LNCAP (cell line): ENCODE measurements at regions not wholly inside any gene's neighbourhood (a gene's known extent, or its start where the extent isn't known, plus 50 kb on each side); places are given as distances from the start of the nearest gene placed in this dataset.

Experiments used
- TF ChIP-seq, protein P1 (sequence below): fragments of 450-650 bp; IDR thresholded peaks from 2 replicates; pipeline ENCODE4 v1.5.1; 2017; ENCODE audit warnings: mild to moderate bottlenecking

DNA sequence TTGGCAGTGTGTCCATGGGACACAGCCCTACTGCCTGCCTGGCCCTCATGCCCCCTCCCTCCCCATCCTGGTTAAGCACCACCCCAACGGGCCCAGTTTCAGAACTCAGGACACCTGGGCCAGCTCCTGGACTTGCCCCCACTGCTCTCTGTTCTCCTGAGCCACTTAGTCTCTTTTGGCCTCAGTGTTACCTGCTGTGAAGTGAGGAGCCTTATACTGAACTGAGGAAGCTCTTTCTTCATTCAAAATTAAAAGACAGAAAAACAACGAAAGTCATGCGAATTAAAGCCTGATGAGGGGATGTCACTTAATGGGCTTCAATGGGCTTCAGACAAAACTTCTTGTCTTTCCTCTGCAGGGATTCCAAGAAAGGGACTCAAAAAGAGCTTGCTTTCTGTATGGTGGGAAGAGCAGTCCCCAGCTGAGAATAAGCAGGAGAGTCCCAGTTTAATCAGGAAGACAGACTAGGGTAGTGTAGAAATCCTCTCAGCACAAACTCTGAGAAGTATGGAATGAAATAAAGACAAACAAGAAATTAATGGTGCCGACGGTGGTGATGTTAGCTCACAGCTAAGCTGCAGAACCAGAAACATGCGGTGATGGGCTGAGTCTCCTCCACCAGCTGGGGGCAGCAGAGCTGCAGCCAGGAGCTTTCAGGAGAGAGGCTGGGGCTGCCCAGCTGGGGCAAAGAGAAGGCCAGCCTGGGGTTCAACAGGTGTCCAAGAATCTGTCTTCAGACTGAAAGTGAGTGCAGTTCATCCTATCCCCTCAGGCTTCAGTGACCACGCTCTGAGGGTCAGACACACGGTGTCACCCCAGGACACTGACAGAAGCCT lies 101.0 kb downstream of the GGTLC2 start:
- TF ChIP-seq, protein P1, sequence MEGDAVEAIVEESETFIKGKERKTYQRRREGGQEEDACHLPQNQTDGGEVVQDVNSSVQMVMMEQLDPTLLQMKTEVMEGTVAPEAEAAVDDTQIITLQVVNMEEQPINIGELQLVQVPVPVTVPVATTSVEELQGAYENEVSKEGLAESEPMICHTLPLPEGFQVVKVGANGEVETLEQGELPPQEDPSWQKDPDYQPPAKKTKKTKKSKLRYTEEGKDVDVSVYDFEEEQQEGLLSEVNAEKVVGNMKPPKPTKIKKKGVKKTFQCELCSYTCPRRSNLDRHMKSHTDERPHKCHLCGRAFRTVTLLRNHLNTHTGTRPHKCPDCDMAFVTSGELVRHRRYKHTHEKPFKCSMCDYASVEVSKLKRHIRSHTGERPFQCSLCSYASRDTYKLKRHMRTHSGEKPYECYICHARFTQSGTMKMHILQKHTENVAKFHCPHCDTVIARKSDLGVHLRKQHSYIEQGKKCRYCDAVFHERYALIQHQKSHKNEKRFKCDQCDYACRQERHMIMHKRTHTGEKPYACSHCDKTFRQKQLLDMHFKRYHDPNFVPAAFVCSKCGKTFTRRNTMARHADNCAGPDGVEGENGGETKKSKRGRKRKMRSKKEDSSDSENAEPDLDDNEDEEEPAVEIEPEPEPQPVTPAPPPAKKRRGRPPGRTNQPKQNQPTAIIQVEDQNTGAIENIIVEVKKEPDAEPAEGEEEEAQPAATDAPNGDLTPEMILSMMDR = peak; percentile 91

GRCh38 chr22:22746061-22746962 lies 101.9 kb downstream of the GGTLC2 start:
- TF ChIP-seq, protein P1 = no peak

GRCh38 chr22:22746963-22747933 lies 102.8 kb downstream of the GGTLC2 start:
- TF ChIP-seq, protein P1 = no peak

- TF ChIP-seq, protein P1 = peak; percentile 66
Observed at GRCh38 chr22:22748297-22748743, 103.9 kb downstream of the GGTLC2 start.

DNA sequence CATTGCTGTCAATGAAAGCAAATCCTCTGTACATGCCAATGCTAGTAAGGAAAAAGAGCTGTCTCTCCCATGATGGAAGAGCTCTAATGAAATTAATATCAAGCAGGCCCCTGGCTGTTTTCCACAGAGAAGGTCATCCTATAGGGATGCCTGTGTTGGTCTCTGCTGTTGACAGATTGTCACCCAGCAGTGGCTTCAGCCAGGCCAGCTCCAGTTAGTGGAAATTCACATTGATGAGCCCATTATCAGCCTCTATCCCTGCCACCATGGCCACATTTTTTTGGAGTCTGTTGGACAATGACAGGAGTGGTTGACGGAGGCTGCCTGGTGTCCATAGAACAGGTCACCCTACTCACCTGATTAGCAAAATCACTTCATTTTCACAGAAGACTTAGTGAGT lies 104.3 kb downstream of the GGTLC2 start:
- TF ChIP-seq, protein P1 = no peak

DNA sequence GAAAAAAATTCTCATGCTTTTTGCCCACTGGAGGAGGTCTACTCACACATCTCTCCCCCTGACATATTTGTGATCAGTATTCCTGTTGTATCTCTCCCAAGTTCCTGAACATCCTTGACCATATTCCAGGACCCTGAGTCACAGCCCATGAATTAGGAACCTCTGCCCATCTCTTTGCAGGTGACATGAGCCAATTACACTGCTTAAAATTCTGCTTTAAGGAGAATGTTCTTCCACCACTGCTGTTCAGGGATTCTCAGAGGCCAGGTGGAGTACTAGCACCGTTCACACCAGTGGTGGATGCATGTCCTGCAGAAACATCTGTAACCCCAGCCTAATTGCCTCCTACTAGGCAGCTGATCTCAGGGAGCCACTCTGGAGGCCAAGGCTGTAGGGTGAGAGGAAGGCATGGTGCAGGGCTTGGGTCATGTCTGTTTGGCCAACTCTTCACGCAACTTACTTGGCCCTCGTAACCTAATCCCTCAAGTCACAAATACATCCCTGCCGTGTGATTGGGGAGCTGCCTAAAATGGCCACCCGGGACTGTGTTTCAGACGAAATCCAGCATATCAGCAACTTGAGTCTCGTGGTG lies 104.8 kb downstream of the GGTLC2 start:
- TF ChIP-seq, protein P1 = no peak
